ENCODE measurements at regions not wholly inside any gene's neighbourhood (a gene's known extent, or its start where the extent isn't known, plus 50 kb on each side); places are given as distances from the start of the nearest gene placed in this dataset.

GRCh38 chr14:88960496-88960895, 136.0 kb downstream of the TTC8 start (continued):
- no peak for TF ChIP-seq CTCF (IDR thresholded peaks at IDR 0.05; ENCODE audit: poor library complexity, severe bottlenecking)

DNA sequence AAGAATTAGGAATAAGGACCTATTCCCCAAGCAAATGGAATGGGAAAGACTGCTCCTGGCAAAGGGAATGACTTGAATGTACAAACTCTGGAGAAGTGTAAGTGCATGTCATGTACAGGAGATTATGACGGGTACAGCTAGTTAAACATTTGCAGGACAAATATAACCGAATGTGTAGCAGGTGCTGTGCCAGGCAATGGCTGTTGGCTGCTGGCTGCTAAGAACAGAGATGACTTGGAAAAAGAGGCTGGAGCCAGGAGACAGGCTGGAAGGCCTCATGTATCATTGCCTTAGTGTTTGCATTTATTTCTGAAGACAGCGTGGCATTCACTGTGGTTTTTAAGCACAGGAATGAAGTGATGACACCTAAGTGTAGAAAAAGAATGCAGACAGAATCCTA, 136.8 kb downstream of the TTC8 start:
- Histone ChIP-seq H3K4me3 (ENCODE audit: low read length) (no peak overlapping the region), H3K36me3 (ENCODE audit: insufficient read depth, low read length) (no peaks in the 10 kb centered on the region), H3K79me2 (replicated peaks; ENCODE audit: insufficient read depth, low read length) (no peaks in the 10 kb centered on the region), H3K4me2 (ENCODE audit: low read length) (no peak overlapping the region), H3K9ac (ENCODE audit: low read length) (no peak overlapping the region), H3K27me3 (ENCODE audit: insufficient read depth, low read depth, low read length) (no peaks in the 10 kb centered on the region), H3K9me2 (ENCODE audit: insufficient read depth, low read length) (no peaks in the 10 kb centered on the region), H3K27ac (ENCODE audit: low read length) (no peak overlapping the region), H3F3A (ENCODE audit: insufficient read depth, low read length, poor library complexity, severe bottlenecking) (no peaks in the 10 kb centered on the region), H4K20me1 (ENCODE audit: insufficient read depth) (no peaks in the 10 kb centered on the region), H2AFZ (ENCODE audit: low read depth, low read length) (no peak overlapping the region), H3K9me3 (ENCODE audit: low read length) (no peaks in the 10 kb centered on the region)
- no peak for TF ChIP-seq RAD21 (conservative IDR thresholded peaks at IDR 0.05)
- no peak for TF ChIP-seq EZH2 (IDR thresholded peaks at IDR 0.05; ENCODE audit: borderline replicate concordance, insufficient read depth, low read length, poor library complexity, severe bottlenecking)
- no peak for TF ChIP-seq SMC3 (conservative IDR thresholded peaks at IDR 0.05; ENCODE audit: poor library complexity)
- TF ChIP-seq REST (IDR thresholded peaks at IDR 0.05; ENCODE audit: borderline replicate concordance), result no peak
- no peak for TF ChIP-seq CTCF (IDR thresholded peaks at IDR 0.05; ENCODE audit: poor library complexity, severe bottlenecking)
- TF ChIP-seq TAF1 (IDR thresholded peaks at IDR 0.05; ENCODE audit: low read depth), result no peak
- no peak for TF ChIP-seq MXI1 (conservative IDR thresholded peaks at IDR 0.05; ENCODE audit: poor library complexity, severe bottlenecking)
- no peak for TF ChIP-seq EP300 (conservative IDR thresholded peaks at IDR 0.05; ENCODE audit: poor library complexity, severe bottlenecking)
- no peak for TF ChIP-seq POLR2AphosphoS5 (IDR thresholded peaks at IDR 0.05)

- Histone ChIP-seq H3K79me2 (replicated peaks; ENCODE audit: insufficient read depth, low read length) (no peaks in the 10 kb centered on the region), H3K36me3 (ENCODE audit: insufficient read depth, low read length) (no peaks in the 10 kb centered on the region), H3K9ac (ENCODE audit: low read length) (no peak overlapping the region), H3K27ac (ENCODE audit: low read length) (no peak overlapping the region), H3K9me2 (ENCODE audit: insufficient read depth, low read length) (no peaks in the 10 kb centered on the region), H3K9me3 (ENCODE audit: low read length) (no peaks in the 10 kb centered on the region), H4K20me1 (ENCODE audit: insufficient read depth) (no peaks in the 10 kb centered on the region), H3K4me2 (ENCODE audit: low read length) (no peak overlapping the region), H2AFZ (ENCODE audit: low read depth, low read length) (no peak overlapping the region), H3F3A (ENCODE audit: insufficient read depth, low read length, poor library complexity, severe bottlenecking) (no peaks in the 10 kb centered on the region), H3K27me3 (ENCODE audit: insufficient read depth, low read depth, low read length) (no peaks in the 10 kb centered on the region), H3K4me3 (ENCODE audit: low read length) (no peak overlapping the region)
- TF ChIP-seq TAF1 (IDR thresholded peaks at IDR 0.05; ENCODE audit: low read depth) (no peak), EP300 (conservative IDR thresholded peaks at IDR 0.05; ENCODE audit: poor library complexity, severe bottlenecking) (no peak), RAD21 (conservative IDR thresholded peaks at IDR 0.05) (no peak), CTCF (IDR thresholded peaks at IDR 0.05; ENCODE audit: poor library complexity, severe bottlenecking) (no peak), EZH2 (IDR thresholded peaks at IDR 0.05; ENCODE audit: borderline replicate concordance, insufficient read depth, low read length, poor library complexity, severe bottlenecking) (no peak), REST (IDR thresholded peaks at IDR 0.05; ENCODE audit: borderline replicate concordance) (no peak), MXI1 (conservative IDR thresholded peaks at IDR 0.05; ENCODE audit: poor library complexity, severe bottlenecking) (no peak)
These were observed 137.9 kb downstream of the TTC8 start for GRCh38 chr14:88962356-88962755.

Measured in neural cell (in vitro differentiated cells).